Hematopoietic multipotent progenitor cell (in vitro differentiated cells): ENCODE measurements at regions not wholly inside any gene's neighbourhood (a gene's known extent, or its start where the extent isn't known, plus 50 kb on each side); places are given as distances from the start of the nearest gene placed in this dataset. TPM values are rescaled to one million over a fixed set of nuclear protein-coding genes. Genes with fewer than 3 reads are reported as not detected.
A peak's percentile ranks its signal among the peaks of the same experiment; 100 is the strongest.
"Not testable (repeated sequence)": the region's sequence is repeated elsewhere in the genome, so short reads cannot be mapped to it uniquely, and the experiment has no call there.

Experiments used
- DNase-seq, 3 donors: peaks; one replicate each; pipeline ENCODE4 v3.0.0-alpha.2; 2011 to 2015; ENCODE audit warnings: low read depth in 2 of 3, low spot score in 2 of 3
- small RNA-seq: library from RNA; depleted of rRNA; stranded (forward); fragments of <200 nt; gene quantifications from one replicate; pipeline ENCODE3, GENCODE V24; 2012

DNA sequence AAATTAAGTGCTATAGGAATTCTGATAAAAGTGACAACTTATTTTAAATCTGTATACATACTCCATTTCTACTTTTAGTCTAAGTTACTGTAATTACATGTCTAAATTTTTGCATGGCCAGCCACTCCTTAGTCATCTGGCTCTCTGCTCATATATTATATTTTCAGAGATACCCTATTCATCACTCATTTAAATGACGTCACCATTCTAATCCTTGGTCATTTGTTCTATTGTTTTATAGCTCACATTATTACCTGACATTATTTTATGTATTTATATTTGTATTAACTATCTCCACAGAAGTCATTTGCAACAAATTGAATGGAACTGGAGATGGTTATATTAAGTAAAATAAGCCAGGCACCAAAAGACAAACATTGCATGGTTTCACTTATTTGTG lies 179.6 kb upstream of the CXorf51A start:
- no peak for DNase-seq

DNA sequence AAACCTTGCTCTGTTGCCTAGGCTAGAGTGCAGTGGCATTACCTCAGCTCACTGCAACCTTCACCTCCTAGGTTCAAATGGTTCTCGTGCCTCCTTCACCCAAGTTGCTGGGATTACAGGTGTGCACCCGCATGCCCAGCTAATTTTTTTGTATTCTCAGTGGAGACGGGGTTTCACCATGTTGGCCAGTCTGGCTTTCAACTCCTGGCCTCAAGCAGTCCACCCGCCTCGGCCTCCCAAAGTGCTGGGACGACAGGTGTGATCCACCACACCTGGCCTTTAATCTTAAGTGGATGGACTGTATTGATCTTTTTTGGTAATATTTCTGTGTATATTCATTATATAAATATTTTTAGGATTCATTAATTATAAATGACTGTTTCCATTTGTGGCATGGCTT lies 158.7 kb upstream of the CXorf51A start:
- DNase-seq = no peak

DNA sequence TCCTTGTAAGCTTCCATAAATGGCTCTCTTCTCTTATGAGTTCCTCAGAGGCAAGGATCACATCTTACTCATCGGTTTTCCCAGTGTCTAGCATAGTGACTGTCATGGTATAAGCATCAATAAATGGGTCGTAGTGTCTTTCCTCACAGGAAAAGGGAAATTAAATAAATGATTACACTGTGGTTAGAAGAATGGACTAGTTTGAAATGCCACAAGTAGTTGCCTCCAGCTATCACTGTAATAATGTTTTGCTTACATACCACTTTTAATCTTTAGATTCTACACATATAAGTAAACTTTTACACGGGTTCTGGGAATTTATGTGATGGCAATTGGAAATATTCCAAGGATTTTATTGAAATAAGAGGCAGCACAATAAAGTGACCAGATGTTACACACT lies 152.8 kb upstream of the CXorf51A start:
- no peak for DNase-seq

DNA sequence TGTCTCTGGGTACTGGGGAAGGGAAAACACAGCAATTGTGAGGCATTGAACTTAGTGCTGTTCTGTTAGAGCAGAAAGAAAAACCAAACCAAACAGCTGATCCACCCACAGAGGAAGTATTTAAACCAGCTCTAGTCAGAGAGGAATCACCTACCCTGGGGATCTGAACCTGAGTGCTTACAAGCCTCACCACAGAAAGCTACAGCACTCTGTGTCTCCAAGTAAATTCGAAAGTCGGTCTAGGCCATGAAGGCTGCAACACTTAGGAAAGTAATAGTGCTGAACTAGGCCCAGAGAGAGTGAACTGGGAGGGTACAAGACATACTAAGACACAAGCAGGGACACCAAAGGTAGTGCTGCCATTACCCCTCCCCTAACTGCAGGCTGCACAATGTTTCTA lies 142.2 kb upstream of the CXorf51A start:
- DNase-seq = no peak

DNA sequence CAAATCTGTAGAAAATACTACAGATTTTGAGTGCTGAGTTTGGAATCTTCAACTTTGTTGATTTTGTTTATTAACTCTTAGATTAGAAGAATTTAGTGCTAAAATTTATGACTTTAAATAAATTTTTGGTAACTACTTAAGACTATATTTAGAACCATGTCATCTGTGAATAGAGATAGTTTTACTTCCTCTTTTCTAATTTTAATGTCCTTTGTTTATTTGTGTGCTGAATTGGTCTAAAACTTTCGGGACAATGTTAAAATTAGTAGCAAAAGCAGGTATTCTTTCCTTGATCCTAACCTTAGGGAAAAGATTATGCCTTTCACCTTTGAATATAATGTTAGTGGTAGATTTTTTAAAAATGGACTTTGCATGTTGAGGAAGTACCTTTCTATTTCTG lies 119.7 kb upstream of the CXorf51A start:
- DNase-seq = peak in 1 of 3 donors; percentile 16

DNA sequence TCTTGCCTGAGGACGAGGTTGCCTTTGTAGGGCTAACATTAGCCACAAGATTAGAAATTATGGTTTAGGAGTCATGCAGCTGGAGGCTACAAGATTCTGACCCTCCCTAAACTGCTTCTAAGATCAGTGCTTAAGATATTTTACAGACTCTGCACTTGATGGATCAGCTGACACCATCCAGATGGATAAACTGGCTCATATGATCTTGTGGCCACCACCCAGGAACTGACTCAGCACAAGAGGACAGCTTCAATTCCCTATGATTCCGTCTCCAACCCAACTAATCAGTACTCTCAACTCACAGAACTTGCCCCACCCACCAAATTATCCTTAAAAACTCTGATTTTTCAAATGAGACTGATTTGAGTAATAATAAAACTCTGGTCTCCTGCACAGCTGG lies 118.5 kb upstream of the CXorf51A start:
- DNase-seq = not testable (repeated sequence)

DNA sequence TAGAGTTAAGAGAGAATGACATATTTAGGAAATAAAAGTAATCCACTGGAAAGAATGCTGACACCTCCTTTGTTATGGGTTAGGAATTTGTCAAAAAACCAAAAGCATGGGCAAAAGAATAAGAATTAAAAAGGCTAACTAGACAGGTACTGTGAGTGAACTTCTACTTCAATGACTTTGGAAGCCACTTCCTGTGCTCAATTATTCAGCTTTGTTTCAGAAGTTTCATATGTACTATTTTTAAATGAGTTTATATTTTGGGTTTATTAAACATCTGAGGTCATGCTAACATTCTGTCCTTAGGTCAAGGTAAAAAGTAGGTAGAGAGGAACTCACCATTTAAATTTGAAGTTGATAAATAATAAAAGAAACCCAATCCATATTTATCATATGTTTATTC lies 106.7 kb upstream of the CXorf51A start:
- no peak for DNase-seq

DNA sequence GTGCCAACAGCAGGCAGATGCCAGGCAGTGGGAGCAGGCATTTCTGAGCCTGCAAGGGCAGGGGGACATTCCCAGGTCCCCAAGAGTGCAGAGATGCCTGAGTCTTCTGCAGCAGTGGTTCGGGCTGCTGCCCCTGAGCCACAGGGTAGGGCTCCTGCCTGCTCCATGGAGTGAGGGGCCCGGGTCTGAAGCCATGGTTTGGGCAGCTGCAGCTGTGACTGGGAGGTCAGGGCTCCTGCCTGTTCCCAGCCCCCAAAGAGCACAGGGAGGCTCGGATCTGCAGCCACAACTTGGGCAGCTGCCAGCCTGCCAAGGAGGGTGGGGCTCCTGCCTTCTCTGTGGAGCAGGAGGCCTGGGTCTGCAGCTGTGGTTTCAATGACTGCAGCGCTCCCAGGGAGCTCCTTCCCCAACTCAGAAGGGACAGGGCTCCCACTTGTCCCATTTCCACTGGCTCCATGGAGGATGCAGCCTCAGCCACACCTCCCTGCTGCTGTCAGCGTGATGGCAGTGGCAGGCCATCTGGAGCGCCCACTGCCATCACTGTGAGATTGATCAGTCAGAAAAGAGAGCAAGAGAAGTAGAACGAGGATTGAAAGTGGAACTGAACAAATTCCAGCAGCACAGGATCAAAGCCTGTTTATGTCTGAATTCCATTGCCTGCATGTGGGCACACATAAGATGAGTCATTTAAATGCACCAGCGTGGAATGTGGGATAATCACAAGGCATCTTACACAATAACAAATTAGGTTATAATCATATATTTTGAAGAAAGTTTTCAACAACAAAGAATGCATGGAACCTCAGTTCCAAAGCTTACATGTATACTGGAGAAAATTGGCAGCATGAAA lies 93.1 kb upstream of the CXorf51A start:
- DNase-seq = no peak

DNA sequence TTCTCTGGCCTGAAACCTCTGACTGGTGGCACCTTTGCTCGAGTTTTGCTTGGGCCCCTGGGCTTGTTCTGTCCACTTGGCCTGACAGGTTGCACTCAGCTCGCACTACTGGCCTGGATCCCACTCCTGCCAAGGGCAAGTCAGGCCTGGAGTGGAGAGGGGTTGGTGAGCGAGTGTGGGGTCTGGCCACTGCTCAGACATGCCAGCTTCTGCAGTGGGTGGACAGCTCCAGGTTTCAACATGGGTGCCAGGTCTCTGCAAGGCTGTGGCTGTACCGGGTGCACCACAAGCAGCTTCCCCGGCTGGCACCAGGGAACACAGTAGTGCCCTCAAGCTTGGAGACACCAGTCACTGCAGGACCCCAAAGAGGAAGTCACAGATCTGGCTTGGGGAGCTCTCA lies 91.6 kb upstream of the CXorf51A start:
- DNase-seq = no peak

DNA sequence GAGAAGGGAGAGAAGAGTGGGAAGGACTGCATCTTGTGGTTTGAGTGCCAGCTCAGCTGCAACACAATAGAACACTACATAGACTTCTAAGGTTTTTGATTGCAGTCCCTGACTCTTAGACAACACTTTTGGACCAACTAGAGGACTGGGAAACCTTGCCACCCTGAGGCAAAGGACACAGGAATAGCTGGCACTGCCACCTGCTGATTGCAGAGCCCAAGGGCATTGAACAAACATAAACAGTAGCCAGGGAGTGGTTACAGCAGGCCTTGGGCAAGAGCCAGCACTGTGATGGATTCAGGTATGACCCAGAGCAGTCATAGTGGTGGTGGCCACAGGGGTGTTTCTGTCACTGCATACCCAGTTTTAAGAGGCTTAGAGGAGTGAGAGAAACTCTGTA lies 72.5 kb upstream of the CXorf51A start:
- no peak for DNase-seq

DNA sequence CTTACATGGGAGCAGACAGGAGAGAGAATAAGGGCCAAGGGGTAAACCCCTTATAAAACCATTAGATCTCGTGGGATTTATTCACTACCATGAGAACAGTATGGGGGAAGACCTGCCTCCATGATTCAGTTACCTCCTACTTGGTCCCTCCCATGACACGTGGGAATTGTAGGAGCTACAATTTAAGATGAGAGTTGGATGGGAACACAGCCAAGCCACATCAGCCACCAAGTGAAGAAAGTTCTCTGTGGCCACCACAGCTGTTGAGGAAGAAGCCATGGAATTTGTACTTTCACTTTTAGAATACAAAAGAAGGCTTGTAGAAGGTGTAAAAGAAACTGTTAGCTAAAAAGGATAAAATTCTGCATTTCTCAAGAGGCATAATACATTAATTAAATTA lies 67.0 kb upstream of the CXorf51A start:
- DNase-seq = peak in 1 of 3 donors; percentile 2

DNA sequence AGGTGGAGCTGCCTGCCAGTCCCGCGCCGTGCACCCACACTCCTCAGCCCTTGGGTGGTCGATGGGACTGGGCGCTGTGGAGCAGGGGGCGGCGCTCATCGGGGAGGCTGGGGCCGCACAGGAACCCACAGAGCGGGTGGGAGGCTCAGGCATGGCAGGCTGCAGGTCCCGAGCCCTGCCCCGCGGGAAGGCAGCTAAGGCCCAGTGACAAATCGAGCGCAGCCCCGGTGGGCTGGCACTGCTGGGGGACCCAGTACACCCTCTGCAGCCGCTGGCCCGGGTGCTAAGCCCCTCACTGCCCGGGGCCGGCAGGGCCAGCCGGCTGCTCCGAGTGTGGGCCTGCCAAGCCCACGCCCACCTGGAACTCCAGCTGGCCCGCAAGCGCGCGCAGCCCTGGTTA lies 52.3 kb upstream of the CXorf51A start:
- DNase-seq = not testable (repeated sequence)

DNA sequence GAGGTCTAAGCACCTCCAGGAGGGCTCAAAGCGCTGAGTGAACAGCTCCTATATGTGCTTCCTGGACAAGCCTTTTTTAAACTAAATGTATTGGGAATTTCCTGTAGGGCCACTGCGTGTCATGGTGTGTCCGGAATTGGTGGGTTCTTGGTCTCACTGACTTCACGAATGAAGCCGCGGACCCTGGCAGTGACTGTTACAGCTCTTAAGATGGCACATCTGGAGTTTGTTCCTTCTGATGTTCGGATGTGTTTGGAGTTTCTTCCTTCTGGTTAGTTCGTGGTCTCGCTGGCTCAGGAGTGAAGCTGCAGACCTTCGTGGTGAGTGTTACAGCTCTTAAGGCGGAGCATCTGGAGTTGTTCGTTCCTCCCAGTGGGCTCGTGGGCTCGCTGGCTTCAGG lies 51.2 kb upstream of the CXorf51A start:
- not testable (repeated sequence) for DNase-seq

Small RNA genes lying in the stretch of these regions (small RNA-seq; reads per million reads assigned to genes)
- gene Z99497.1 = not detected
